Breast epithelium (tissue), 4 donors: ENCODE measurements at regions not wholly inside any gene's neighbourhood (a gene's known extent, or its start where the extent isn't known, plus 50 kb on each side); places are given as distances from the start of the nearest gene placed in this dataset.

Experiments used
- DNase-seq, 2 donors: peaks; one replicate each; pipeline ENCODE4 v3.0.0-alpha.2; 2019; ENCODE audit warnings: low spot score in 2 of 2
- H3K27ac ChIP-seq, 2 donors: fragments of 200-600 bp; sonication (generic) in 1 of 2; one replicate each; pipeline ENCODE4 v1.5.1; 2016 to 2019; ENCODE audit warnings: mild to moderate bottlenecking in 1 of 2
- H3K27me3 ChIP-seq, 2 donors: fragments of 200-600 bp; sonication (generic) in 1 of 2; one replicate each; pipeline versions ENCODE4 v1.5.1 to v1.6.0; 2017 to 2019; ENCODE audit warnings: control low read depth in 1 of 2, mild to moderate bottlenecking in 1 of 2
- H3K36me3 ChIP-seq: fragments of 200-600 bp; one replicate; pipeline ENCODE4 v1.5.1; 2019
- H3K4me1 ChIP-seq, 2 donors: fragments of 200-600 bp; sonication (generic); one replicate each; pipeline ENCODE4 v1.5.1; 2016 to 2019; ENCODE audit warnings: control low read depth in 1 of 2
- H3K4me3 ChIP-seq, 3 donors: fragments of 200-600 bp; sonication (generic); 1 replicate in 2 of 3; 2 replicates in 1 of 3; pipeline ENCODE4 v1.5.1; 2016 to 2019; ENCODE audit warnings: mild to moderate bottlenecking in 3 of 3, moderate library complexity in 2 of 3
- H3K9me3 ChIP-seq, 2 donors: fragments of 200-600 bp; sonication (generic) in 1 of 2; one replicate each; pipeline ENCODE4 v1.5.1; 2016 to 2019; ENCODE audit warnings: control low read depth in 1 of 2
- POLR2A ChIP-seq: fragments of 450-650 bp; IDR thresholded peaks from one replicate; pipeline ENCODE4 v1.6.1; 2016; ENCODE audit warnings: antibody characterized with exemption, mild to moderate bottlenecking, moderate library complexity
- POLR2AphosphoS5 ChIP-seq, 3 donors: sonication (generic); formaldehyde crosslinking; IDR thresholded peaks; one replicate each; pipeline ENCODE4 v1.6.1; 2017; ENCODE audit warnings: antibody characterized with exemption in 3 of 3
- intact Hi-C: fragments of 100-400 bp; cut with DNase I; formaldehyde crosslinking; loops from one replicate; pipeline ENCODE4 v1.15.1; 2023; ENCODE audit warnings: low total_unique reads
- TF ChIP-seq, protein P1 (sequence below), 3 donors: fragments of 450-650 bp; IDR thresholded peaks; one replicate each; pipeline ENCODE4 v1.5.1; 2016 to 2017; ENCODE audit warnings: antibody characterized with exemption in 3 of 3, mild to moderate bottlenecking in 3 of 3, moderate library complexity in 3 of 3

GRCh38 chr3:63096248-63097058 lies 181.7 kb upstream of the SYNPR start:
- Histone ChIP-seq H3K4me1 (no peaks in the 10 kb centered on the region), H3K4me3 (no peak overlapping the region), H3K9me3 (no peaks in the 10 kb centered on the region), H3K27ac (no peak overlapping the region), H3K27me3 (no peaks in the 10 kb centered on the region), H3K36me3 (no peaks in the 10 kb centered on the region)
- TF ChIP-seq, protein P1, sequence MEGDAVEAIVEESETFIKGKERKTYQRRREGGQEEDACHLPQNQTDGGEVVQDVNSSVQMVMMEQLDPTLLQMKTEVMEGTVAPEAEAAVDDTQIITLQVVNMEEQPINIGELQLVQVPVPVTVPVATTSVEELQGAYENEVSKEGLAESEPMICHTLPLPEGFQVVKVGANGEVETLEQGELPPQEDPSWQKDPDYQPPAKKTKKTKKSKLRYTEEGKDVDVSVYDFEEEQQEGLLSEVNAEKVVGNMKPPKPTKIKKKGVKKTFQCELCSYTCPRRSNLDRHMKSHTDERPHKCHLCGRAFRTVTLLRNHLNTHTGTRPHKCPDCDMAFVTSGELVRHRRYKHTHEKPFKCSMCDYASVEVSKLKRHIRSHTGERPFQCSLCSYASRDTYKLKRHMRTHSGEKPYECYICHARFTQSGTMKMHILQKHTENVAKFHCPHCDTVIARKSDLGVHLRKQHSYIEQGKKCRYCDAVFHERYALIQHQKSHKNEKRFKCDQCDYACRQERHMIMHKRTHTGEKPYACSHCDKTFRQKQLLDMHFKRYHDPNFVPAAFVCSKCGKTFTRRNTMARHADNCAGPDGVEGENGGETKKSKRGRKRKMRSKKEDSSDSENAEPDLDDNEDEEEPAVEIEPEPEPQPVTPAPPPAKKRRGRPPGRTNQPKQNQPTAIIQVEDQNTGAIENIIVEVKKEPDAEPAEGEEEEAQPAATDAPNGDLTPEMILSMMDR (IDR thresholded peaks at IDR 0.05), result no peak
- TF ChIP-seq POLR2AphosphoS5 (IDR thresholded peaks at IDR 0.05) (no peak), POLR2A (no peak)
- no peak for DNase-seq
- intact Hi-C loops, result no loop called here

GRCh38 chr3:63097396-63097795 lies 180.7 kb upstream of the SYNPR start:
- Histone ChIP-seq H3K27me3 (no peaks in the 10 kb centered on the region), H3K9me3 (no peaks in the 10 kb centered on the region), H3K4me1 (no peaks in the 10 kb centered on the region), H3K4me3 (no peak overlapping the region), H3K27ac (no peak overlapping the region), H3K36me3 (no peaks in the 10 kb centered on the region)
- no peak for DNase-seq
- intact Hi-C loops, result no loop called here
- TF ChIP-seq, protein P1 (IDR thresholded peaks at IDR 0.05), result no peak
- no peak for TF ChIP-seq POLR2A
- TF ChIP-seq POLR2AphosphoS5 (IDR thresholded peaks at IDR 0.05), result no peak

GRCh38 chr3:63116922-63117321 lies 161.2 kb upstream of the SYNPR start:
- no peaks in the 10 kb centered on the region for H3K4me1 ChIP-seq
- no peak overlapping the region for H3K27ac ChIP-seq
- no peaks in the 10 kb centered on the region for H3K27me3 ChIP-seq
- no peaks in the 10 kb centered on the region for H3K9me3 ChIP-seq
- no peaks in the 10 kb centered on the region for H3K36me3 ChIP-seq
- intact Hi-C loops, result no loop called here
- TF ChIP-seq POLR2A, result no peak
- TF ChIP-seq POLR2AphosphoS5 (IDR thresholded peaks at IDR 0.05), result no peak
- TF ChIP-seq, protein P1 (IDR thresholded peaks at IDR 0.05), result no peak
- H3K4me3 ChIP-seq, result no peak overlapping the region
- DNase-seq, result no peak

DNA sequence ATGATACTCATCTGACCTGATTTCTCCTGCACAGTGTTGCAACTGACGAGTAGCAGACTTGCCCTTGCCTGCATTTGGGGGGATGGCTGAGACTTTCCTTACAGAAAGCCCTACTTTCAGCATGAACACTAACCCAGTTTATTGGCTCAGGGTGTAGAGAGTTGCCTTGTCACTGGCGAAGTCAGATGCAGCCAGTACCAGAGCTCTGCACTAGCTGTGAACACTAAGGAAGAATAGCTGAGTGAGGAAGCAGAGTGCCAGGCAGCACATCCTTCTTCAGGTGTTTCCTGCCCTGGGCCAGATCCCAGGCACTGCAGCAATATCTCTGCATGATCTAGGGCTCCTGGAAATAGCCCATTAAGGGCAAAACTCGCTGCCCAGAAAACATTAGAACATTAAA lies 154.0 kb upstream of the SYNPR start:
- TF ChIP-seq POLR2A, result no peak
- TF ChIP-seq, protein P1 (IDR thresholded peaks at IDR 0.05), result no peak
- TF ChIP-seq POLR2AphosphoS5 (IDR thresholded peaks at IDR 0.05), result no peak
- Histone ChIP-seq H3K27ac (no peak overlapping the region), H3K4me1 (no peaks in the 10 kb centered on the region), H3K9me3 (no peaks in the 10 kb centered on the region), H3K4me3 (no peak overlapping the region), H3K36me3 (no peaks in the 10 kb centered on the region), H3K27me3 (no peaks in the 10 kb centered on the region)
- no peak for DNase-seq
- intact Hi-C loops, result no loop called here

DNA sequence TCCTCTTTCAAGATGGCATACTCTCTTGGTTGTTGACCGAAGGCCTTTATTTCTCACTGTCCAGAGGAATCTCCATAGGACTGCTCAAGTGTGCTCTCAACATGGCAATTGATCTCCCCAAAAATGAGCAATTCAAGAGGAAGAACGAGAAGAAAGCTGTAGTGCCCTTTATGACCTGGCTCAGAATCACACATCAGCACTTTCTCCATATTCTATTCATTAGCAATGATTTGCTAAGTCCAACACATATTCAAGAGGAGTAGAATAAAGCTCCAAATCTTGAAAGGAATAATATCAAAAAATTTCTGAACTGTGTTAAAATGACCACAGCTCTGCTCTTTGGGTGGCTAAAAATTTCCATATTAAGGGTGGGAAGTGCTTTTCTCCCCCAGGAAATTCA lies 151.6 kb upstream of the SYNPR start:
- intact Hi-C loops, result no loop called here
- Histone ChIP-seq H3K4me3 (no peak overlapping the region), H3K27me3 (no peaks in the 10 kb centered on the region), H3K36me3 (no peaks in the 10 kb centered on the region), H3K27ac (no peak overlapping the region), H3K9me3 (no peaks in the 10 kb centered on the region), H3K4me1 (no peaks in the 10 kb centered on the region)
- no peak for DNase-seq
- TF ChIP-seq POLR2AphosphoS5 (IDR thresholded peaks at IDR 0.05) (no peak), POLR2A (no peak)
- TF ChIP-seq, protein P1 (IDR thresholded peaks at IDR 0.05), result no peak
